H1 (cell line): ENCODE measurements at regions not wholly inside any gene's neighbourhood (a gene's known extent, or its start where the extent isn't known, plus 50 kb on each side); places are given as distances from the start of the nearest gene placed in this dataset.

Source experiments
- CTCF ChIA-PET: fragments of 300-600 bp; sonication (Branson Sonifier 250); formaldehyde crosslinking; loops from one replicate; lab custom pipeline; 2021; ENCODE audit not compliant: partially characterized antibody; lab: Charles Lee
- POLR2A ChIA-PET: fragments of 300-600 bp; sonication (Branson Sonifier 250); formaldehyde crosslinking; loops from one replicate; lab custom pipeline; 2021; ENCODE audit warnings: inconsistent platforms; ENCODE audit not compliant: partially characterized antibody; lab: Charles Lee
- DNase-seq, 2 experiments: peaks; one replicate each; pipeline versions ENCODE4 v3.0.0 to v3.0.0-alpha.2; 2010 to 2022; ENCODE audit warnings: low spot score in 2 of 2, low read depth in 1 of 2, mixed read lengths in 1 of 2
- FAIRE-seq: peaks from 2 replicates; lab custom pipeline; 2011; peaks lifted over from hg19 to GRCh38; lab: Jason Lieb, UNC
- H2AFZ ChIP-seq: 2 replicates; pipeline ENCODE4 v1.8.1; 2012; ENCODE audit warnings: low read length, inconsistent platforms
- H2AK5ac ChIP-seq: 2 replicates; pipeline ENCODE4 v1.6.1; 2013; ENCODE audit warnings: low read depth, low read length
- H2BK120ac ChIP-seq: replicated peaks from 2 replicates; pipeline ENCODE3; 2013; ENCODE audit warnings: low read depth, low read length, inconsistent platforms
- H2BK12ac ChIP-seq: 2 replicates; pipeline ENCODE4 v1.6.1; 2013; ENCODE audit warnings: low read depth, low read length
- H2BK15ac ChIP-seq: 2 replicates; pipeline ENCODE4 v1.6.1; 2013; ENCODE audit warnings: low read length
- H2BK20ac ChIP-seq: 2 replicates; pipeline ENCODE4 v1.6.1; 2013; ENCODE audit warnings: low read length
- H2BK5ac ChIP-seq: 2 replicates; pipeline ENCODE4 v1.6.1; 2013; ENCODE audit warnings: low read depth, low read length
- H3K14ac ChIP-seq: 2 replicates; pipeline ENCODE4 v1.6.1; 2013; ENCODE audit warnings: inconsistent platforms; ENCODE audit not compliant: insufficient read length
- H3K18ac ChIP-seq: 2 replicates; pipeline ENCODE4 v1.6.1; 2013; ENCODE audit warnings: low read length; ENCODE audit errors: extremely low read depth
- H3K23ac ChIP-seq: 2 replicates; pipeline ENCODE4 v1.6.1; 2013; ENCODE audit warnings: inconsistent platforms; ENCODE audit not compliant: insufficient read length
- H3K23me2 ChIP-seq: 2 replicates; pipeline ENCODE4 v1.6.1; 2013; ENCODE audit warnings: low read depth, low read length
- H3K27ac ChIP-seq: 2 replicates; pipeline ENCODE4 v1.6.1; 2011; ENCODE audit warnings: low read depth, low read length, inconsistent platforms
- H3K27me3 ChIP-seq, 4 experiments: replicated peaks in 1 of 4; 1 replicate in 1 of 4; 2 replicates in 3 of 4; pipeline versions ENCODE4 v1.6.1 to v1.8.1; 2011 to 2013; ENCODE audit warnings: low read length in 3 of 4, mild to moderate bottlenecking in 3 of 4, inconsistent platforms in 2 of 4, mixed read lengths in 2 of 4, moderate library complexity in 1 of 4; ENCODE audit not compliant: control insufficient read depth in 3 of 4, insufficient read depth in 3 of 4; ENCODE audit errors: extremely low read depth in 1 of 4
- H3K36me3 ChIP-seq, 4 experiments: 2 replicates each; pipeline versions ENCODE4 v1.6.1 to v1.8.1; 2011 to 2013; ENCODE audit warnings: mild to moderate bottlenecking in 4 of 4, low read length in 3 of 4, moderate library complexity in 2 of 4, control low read depth in 1 of 4, inconsistent platforms in 1 of 4; ENCODE audit not compliant: insufficient read depth in 4 of 4, control insufficient read depth in 2 of 4
- H3K4ac ChIP-seq: replicated peaks from 2 replicates; pipeline ENCODE3; 2013; ENCODE audit warnings: low read length, low read depth, mixed read lengths, inconsistent platforms; ENCODE audit not compliant: insufficient read length
- H3K4me1 ChIP-seq, 4 experiments: replicated peaks in 1 of 4; 1 replicate in 1 of 4; 2 replicates in 3 of 4; pipeline versions ENCODE4 v1.6.1 to v1.8.1; 2011 to 2013; ENCODE audit warnings: low read length in 3 of 4, inconsistent platforms in 2 of 4, mixed read lengths in 1 of 4; ENCODE audit not compliant: insufficient read depth in 4 of 4, control insufficient read depth in 3 of 4
- H3K4me2 ChIP-seq, 2 experiments: 2 replicates each; pipeline versions ENCODE4 v1.6.1 to v1.8.1; 2011 to 2013; ENCODE audit warnings: low read depth in 2 of 2, low read length in 2 of 2, control low read depth in 1 of 2, inconsistent platforms in 1 of 2, mild to moderate bottlenecking in 1 of 2; ENCODE audit not compliant: insufficient read depth in 1 of 2
- H3K4me3 ChIP-seq, 4 experiments: fragments of 200-600, 300-600 bp in 1 of 4; sonication (generic), shearing (Covaris generic), sonication (Bioruptor Twin) in 1 of 4; 2 replicates each; pipeline versions ENCODE4 v1.5.1 to v1.8.1; 2011 to 2016; ENCODE audit warnings: low read length in 4 of 4, low read depth in 3 of 4, control low read depth in 2 of 4, inconsistent platforms in 2 of 4, mild to moderate bottlenecking in 2 of 4, mixed read lengths in 1 of 4, moderate library complexity in 1 of 4; ENCODE audit not compliant: insufficient read depth in 2 of 4; ENCODE audit errors: extremely low read depth in 1 of 4
- H3K56ac ChIP-seq: replicated peaks from 2 replicates; pipeline ENCODE3; 2013; ENCODE audit warnings: low read depth, mild to moderate bottlenecking, mixed read lengths, low read length, inconsistent platforms; ENCODE audit not compliant: insufficient read length
- H3K79me1 ChIP-seq: 2 replicates; pipeline ENCODE4 v1.6.1; 2013; ENCODE audit warnings: low read depth, low read length, control low read depth
- H3K79me2 ChIP-seq, 2 experiments: 2 replicates each; pipeline versions ENCODE4 v1.6.1 to v1.8.1; 2012 to 2013; ENCODE audit warnings: low read length in 2 of 2, mild to moderate bottlenecking in 2 of 2, inconsistent platforms in 1 of 2; ENCODE audit not compliant: insufficient read depth in 2 of 2, control insufficient read depth in 1 of 2
- H3K9ac ChIP-seq, 4 experiments: replicated peaks in 1 of 4; 1 replicate in 1 of 4; 2 replicates in 3 of 4; pipeline versions ENCODE4 v1.6.1 to v1.8.1; 2011 to 2013; ENCODE audit warnings: low read depth in 3 of 4, low read length in 3 of 4, control low read depth in 2 of 4, mild to moderate bottlenecking in 2 of 4, moderate library complexity in 2 of 4, inconsistent platforms in 1 of 4; ENCODE audit errors: extremely low read depth in 1 of 4
- H3K9me3 ChIP-seq, 2 experiments: 2 replicates each; pipeline versions ENCODE4 v1.6.1 to v1.8.1; 2012 to 2013; ENCODE audit warnings: mild to moderate bottlenecking in 2 of 2, moderate library complexity in 2 of 2, control low read depth in 1 of 2, inconsistent platforms in 1 of 2, low read depth in 1 of 2, low read length in 1 of 2, mixed read lengths in 1 of 2; ENCODE audit not compliant: insufficient read depth in 2 of 2
- H4K20me1 ChIP-seq, 2 experiments: replicated peaks in 1 of 2; 2 replicates each; pipeline versions ENCODE3 to v1.8.1; 2011 to 2013; ENCODE audit warnings: inconsistent platforms in 2 of 2, low read length in 2 of 2, mild to moderate bottlenecking in 1 of 2; ENCODE audit not compliant: insufficient read depth in 2 of 2, control insufficient read depth in 1 of 2
- H4K5ac ChIP-seq: 2 replicates; pipeline ENCODE4 v1.6.1; 2013; ENCODE audit warnings: low read length, low read depth, mixed read lengths, inconsistent platforms; ENCODE audit not compliant: insufficient read length
- H4K8ac ChIP-seq: 2 replicates; pipeline ENCODE4 v1.8.0; 2013; ENCODE audit warnings: mild to moderate bottlenecking, moderate library complexity, low read length, inconsistent platforms; ENCODE audit not compliant: insufficient read depth; ENCODE audit errors: extremely low read depth
- H4K91ac ChIP-seq: replicated peaks from 2 replicates; pipeline ENCODE3; 2013; ENCODE audit warnings: low read length, mixed read lengths, inconsistent platforms; ENCODE audit not compliant: insufficient read length
- BACH1 ChIP-seq: IDR thresholded peaks from 2 replicates; pipeline ENCODE4 v1.6.1; 2012; ENCODE audit warnings: low read length, improper control_type of control experiment
- CREB1 ChIP-seq: IDR thresholded peaks from 2 replicates; pipeline ENCODE4 v1.6.1; 2012; ENCODE audit warnings: inconsistent platforms
- FOSL1 ChIP-seq: IDR thresholded peaks from 2 replicates; pipeline ENCODE4 v1.6.1; 2011; ENCODE audit warnings: mild to moderate bottlenecking, low read depth, low read length, moderate library complexity; ENCODE audit not compliant: insufficient read depth
- MAFK ChIP-seq: IDR thresholded peaks from 2 replicates; pipeline ENCODE4 v1.6.1; 2012; ENCODE audit warnings: low read depth, mild to moderate bottlenecking, improper control_type of control experiment, low read length
- PHF8 ChIP-seq: fragments of 200-600 bp; sonication (generic); conservative IDR thresholded peaks from 2 replicates; pipeline ENCODE4 v1.7.1; 2012; ENCODE audit warnings: low read depth, mild to moderate bottlenecking, inconsistent platforms, low read length, moderate library complexity
- POLR2AphosphoS5 ChIP-seq: IDR thresholded peaks from 2 replicates; pipeline ENCODE4 v1.6.1; 2011; ENCODE audit warnings: low read depth, low read length
- TEAD4 ChIP-seq: IDR thresholded peaks from 2 replicates; pipeline ENCODE4 v1.6.1; 2012; ENCODE audit warnings: low read depth, low read length, inconsistent platforms, mixed read lengths
- WGBS, 2 experiments: shearing (Covaris generic) in 1 of 2; methylation state at CpG; one replicate each; pipeline versions ENCODE4 v1.1.6 to v1.1.7; 2013 to 2015; ENCODE audit warnings: low lambda C conversion rate in 2 of 2, mixed read lengths in 2 of 2, inconsistent platforms in 1 of 2, low coverage in 1 of 2, missing lambda C conversion rate in 1 of 2; ENCODE audit not compliant: insufficient replicate concordance in 2 of 2, insufficient coverage in 1 of 2, insufficient read length in 1 of 2; ENCODE audit errors: extremely low coverage in 1 of 2, missing lambda C conversion rate in 1 of 2; 5-methylcytosine and 5-hydroxymethylcytosine counted together

DNA sequence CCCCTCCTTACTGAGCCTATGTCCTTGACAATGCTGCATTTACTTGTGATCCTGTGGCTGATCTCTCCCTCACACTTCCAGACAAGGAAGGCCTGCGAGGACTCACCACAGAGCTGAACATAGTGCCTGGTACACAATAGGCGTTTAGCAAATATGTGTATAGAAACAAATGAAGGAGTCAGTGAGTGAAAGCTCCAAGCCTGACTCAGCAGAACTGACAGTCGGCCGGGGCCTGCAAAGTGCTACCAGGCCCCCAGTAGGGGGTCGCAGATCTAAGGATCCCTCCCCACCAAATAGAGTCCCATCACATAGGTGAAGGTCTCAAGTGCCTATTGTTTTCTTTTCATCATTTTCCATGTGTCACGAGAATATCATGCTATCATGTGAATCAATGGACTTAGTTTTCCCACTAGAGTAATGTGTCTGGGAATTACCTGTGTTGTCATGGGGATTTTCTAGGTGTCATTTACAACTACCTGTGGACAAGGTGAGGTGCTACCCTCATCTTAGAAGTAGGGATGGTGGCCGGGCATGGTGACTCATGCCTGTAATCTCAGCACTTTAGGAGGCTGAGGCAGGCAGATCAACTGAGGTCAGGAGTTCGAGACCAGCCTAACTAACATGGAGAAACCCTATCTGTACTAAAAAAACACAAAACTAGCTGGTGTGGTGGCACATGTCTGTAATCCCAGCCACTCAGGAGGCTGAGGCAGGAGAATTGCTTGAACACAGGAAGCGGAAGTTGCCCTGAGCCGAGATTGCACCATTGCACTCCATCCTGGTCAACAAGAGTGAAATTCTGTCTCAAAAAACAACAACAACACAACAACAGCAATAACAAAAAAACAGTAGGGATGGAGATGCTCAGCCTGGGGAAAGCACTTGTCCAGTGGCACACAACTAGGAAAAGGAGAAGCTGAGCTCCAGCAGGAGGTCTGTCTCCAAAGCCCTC, 50.3 kb upstream of the CYP2A7 start:
- FAIRE-seq (no peak), DNase-seq (no peak)
- Histone ChIP-seq H4K91ac (no peak overlapping the region), H3K23ac (no peak overlapping the region), H2AK5ac (no peak overlapping the region), H3K79me2 (no peaks in the 10 kb centered on the region), H3K4me1 (peaks cover 0 to 3% (median 0%) of the 10 kb centered on the region in 4 experiments; a peak in 2 of 7 replicates), H3K23me2 (no peaks in the 10 kb centered on the region), H3K4me3 (no peak overlapping the region; a peak in 1 of 8 replicates), H4K8ac (no peak overlapping the region), H3K18ac (no peak overlapping the region), H3K4ac (no peak overlapping the region), H3K4me2 (no peak overlapping the region), H3K9ac (no peak overlapping the region), H3K14ac (no peak overlapping the region), H2BK120ac (no peak overlapping the region), H3K56ac (no peak overlapping the region), H2AFZ (peak overlapping the region; percentile 46; the same call in 1 of the 2 replicates), H2BK15ac (no peak overlapping the region), H4K20me1 (no peaks in the 10 kb centered on the region), H2BK12ac (no peak overlapping the region), H3K36me3 (no peaks in the 10 kb centered on the region), H2BK5ac (no peak overlapping the region), H4K5ac (no peak overlapping the region), H3K27me3 (no peaks in the 10 kb centered on the region), H2BK20ac (no peak overlapping the region), H3K79me1 (no peaks in the 10 kb centered on the region), H3K9me3 (no peaks in the 10 kb centered on the region), H3K27ac (no peak overlapping the region)
- TF ChIP-seq CREB1, result no peak
- TF ChIP-seq MAFK, result no peak; the same call in 1 of the 2 replicates
- no peak for TF ChIP-seq FOSL1
- no peak for TF ChIP-seq PHF8
- 0 out of 2 replicates have a peak, but pooled peaks have one; percentile 37 for TF ChIP-seq BACH1
- TF ChIP-seq POLR2AphosphoS5, result no peak
- TF ChIP-seq TEAD4, result no peak
- 84% methylated on average over 10 of the region's 10 CpGs; no CpG with 5 or more reads in 1 of the 2 experiments for WGBS, 2 experiments
- POLR2A ChIA-PET, result interaction anchor here (0.6 kb wide), 1 partner anchor 8 kb away, joined by 3 read pairs; no protein-coding TSS in a partner anchor
- CTCF ChIA-PET, result interaction anchor here (0.6 to 1.9 kb wide), 16 partner anchors 7 to 631 kb away, joined by 3 to 8 read pairs (median 4); no protein-coding TSS in a partner anchor
